ENCODE measurements at regions not wholly inside any gene's neighbourhood (a gene's known extent, or its start where the extent isn't known, plus 50 kb on each side); places are given as distances from the start of the nearest gene placed in this dataset.
"Not testable (repeated sequence)": the region's sequence is repeated elsewhere in the genome, so short reads cannot be mapped to it uniquely, and the experiment has no call there.

- FAIRE-seq (no peak), DNase-seq (ENCODE audit: low spot score) (no peak)
Measured at GRCh38 chr9:93813221-93814076, 141.7 kb downstream of the BARX1 start.

- FAIRE-seq (no peak), DNase-seq (ENCODE audit: low spot score) (no peak)
Measured at GRCh38 chr9:93812410-93812668, 142.8 kb downstream of the BARX1 start.

GRCh38 chr9:93810028-93810971 lies 144.9 kb downstream of the BARX1 start:
- DNase-seq (ENCODE audit: low spot score) (no peak), FAIRE-seq (no peak)

GRCh38 chr9:93809204-93809940 lies 145.8 kb downstream of the BARX1 start:
- FAIRE-seq (no peak), DNase-seq (ENCODE audit: low spot score) (no peak)

GRCh38 chr9:93808115-93809029 lies 146.8 kb downstream of the BARX1 start:
- DNase-seq (ENCODE audit: low spot score): no peak
- no peak for FAIRE-seq

GRCh38 chr9:93807166-93808074 lies 147.7 kb downstream of the BARX1 start:
- no peak for FAIRE-seq
- DNase-seq (ENCODE audit: low spot score): no peak

- FAIRE-seq: no peak
Measured at GRCh38 chr9:93801581-93802284, 153.4 kb downstream of the BARX1 start.

GRCh38 chr9:93801120-93801519 lies 154.0 kb downstream of the BARX1 start:
- DNase-seq (ENCODE audit: low spot score) (no peak), FAIRE-seq (no peak)

More at GRCh38 chr9:93801581-93802284, 153.4 kb downstream of the BARX1 start:
- DNase-seq (ENCODE audit: low spot score): no peak

GRCh38 chr9:93792358-93792757 lies 162.8 kb downstream of the BARX1 start:
- DNase-seq (ENCODE audit: low spot score): no peak
- no peak for FAIRE-seq

GRCh38 chr9:93786204-93786603 lies 169.0 kb downstream of the BARX1 start:
- FAIRE-seq (no peak), DNase-seq (ENCODE audit: low spot score) (no peak)

GRCh38 chr9:93776873-93777272 lies 178.3 kb downstream of the BARX1 start:
- DNase-seq (ENCODE audit: low spot score) (no peak), FAIRE-seq (no peak)

- no peak for FAIRE-seq
- no peak for DNase-seq (ENCODE audit: low spot score)
Measured at GRCh38 chr9:93776256-93776655, 178.9 kb downstream of the BARX1 start.

GRCh38 chr9:93774331-93775102 lies 180.6 kb downstream of the BARX1 start:
- DNase-seq (ENCODE audit: low spot score): no peak
- FAIRE-seq: no peak

- FAIRE-seq (no peak), DNase-seq (ENCODE audit: low spot score) (no peak)
Measured at GRCh38 chr9:93771276-93771675, 183.9 kb downstream of the BARX1 start.

GRCh38 chr9:93761822-93762221 lies 185.4 kb downstream of the PHF2 start:
- FAIRE-seq (no peak), DNase-seq (ENCODE audit: low spot score) (no peak)

- FAIRE-seq (no peak), DNase-seq (ENCODE audit: low spot score) (no peak)
Measured at GRCh38 chr9:93750045-93750444, 173.7 kb downstream of the PHF2 start.

GRCh38 chr9:93748827-93749226 lies 172.4 kb downstream of the PHF2 start:
- DNase-seq (ENCODE audit: low spot score); FAIRE-seq: not testable (repeated sequence)

GRCh38 chr9:93731963-93732362 lies 155.6 kb downstream of the PHF2 start:
- DNase-seq (ENCODE audit: low spot score) (no peak), FAIRE-seq (no peak)

All from urothelium cell line (cell line).